Type B pancreatic cell (in vitro differentiated cells): ENCODE measurements at regions not wholly inside any gene's neighbourhood (a gene's known extent, or its start where the extent isn't known, plus 50 kb on each side); places are given as distances from the start of the nearest gene placed in this dataset.

Experiments
- DNase-seq: peaks from one replicate; pipeline ENCODE4 v3.0.0; 2021; ENCODE audit warnings: mixed read lengths; ENCODE audit not compliant: unreplicated experiment; ENCODE audit errors: extremely low spot score
- H3K27ac Mint-ChIP-seq: 2 replicates; pipeline ENCODE4 v1.8.0; 2021; ENCODE audit warnings: mild to moderate bottlenecking, mixed read lengths
- H3K27me3 Mint-ChIP-seq: 2 replicates; pipeline ENCODE4 v1.8.0; 2021; ENCODE audit warnings: mixed read lengths
- H3K36me3 Mint-ChIP-seq: 2 replicates; pipeline ENCODE4 v1.8.0; 2021; ENCODE audit warnings: mixed read lengths
- H3K4me1 Mint-ChIP-seq: one replicate; pipeline ENCODE4 v1.8.0; 2021; ENCODE audit warnings: mixed read lengths; ENCODE audit not compliant: unreplicated experiment
- H3K4me3 Mint-ChIP-seq: 2 replicates; pipeline ENCODE4 v1.8.0; 2021; ENCODE audit warnings: mild to moderate bottlenecking, mixed read lengths
- H3K9me3 Mint-ChIP-seq: 2 replicates; pipeline ENCODE4 v1.8.0; 2021; ENCODE audit warnings: mixed read lengths
- CTCF ChIP-seq: fragments of 200-600 bp; sonication (generic); conservative IDR thresholded peaks from 2 replicates; pipeline ENCODE4 v1.5.0; 2021; ENCODE audit warnings: antibody characterized with exemption, mild to moderate bottlenecking

GRCh38 chr1:40914927-40915569 is 52.9 kb upstream of the CITED4 start:
- no peaks in the 10 kb centered on the region for H3K9me3 Mint-ChIP-seq
- no peak overlapping the region for H3K27ac Mint-ChIP-seq

GRCh38 chr1:40915581-40915980 is 53.4 kb upstream of the CITED4 start:
- Mint-ChIP-seq H3K4me3 (no peak overlapping the region), H3K27ac (no peak overlapping the region), H3K27me3 (no peaks in the 10 kb centered on the region), H3K4me1 (no peaks in the 10 kb centered on the region), H3K36me3 (no peaks in the 10 kb centered on the region), H3K9me3 (no peaks in the 10 kb centered on the region)
- TF ChIP-seq CTCF, result no peak
- DNase-seq, result no peak

More at GRCh38 chr1:40914927-40915569, 52.9 kb upstream of the CITED4 start:
- no peak for DNase-seq
- no peaks in the 10 kb centered on the region for H3K4me1 Mint-ChIP-seq
- no peaks in the 10 kb centered on the region for H3K27me3 Mint-ChIP-seq
- no peak overlapping the region for H3K4me3 Mint-ChIP-seq
- H3K36me3 Mint-ChIP-seq, result no peaks in the 10 kb centered on the region
- no peak for TF ChIP-seq CTCF

- Mint-ChIP-seq H3K4me1 (peaks cover 4% of the 10 kb centered on the region), H3K27ac (no peak overlapping the region), H3K36me3 (no peaks in the 10 kb centered on the region), H3K9me3 (no peaks in the 10 kb centered on the region), H3K4me3 (no peak overlapping the region), H3K27me3 (no peaks in the 10 kb centered on the region)
- TF ChIP-seq CTCF, result no peak
- DNase-seq, result no peak
Measured at GRCh38 chr1:40917995-40918711, 56.0 kb upstream of the CITED4 start.

- no peak overlapping the region for H3K27ac Mint-ChIP-seq
- TF ChIP-seq CTCF, result no peak
- no peaks in the 10 kb centered on the region for H3K9me3 Mint-ChIP-seq
- no peaks in the 10 kb centered on the region for H3K36me3 Mint-ChIP-seq
- DNase-seq, result no peak
- no peaks in the 10 kb centered on the region for H3K27me3 Mint-ChIP-seq
- H3K4me1 Mint-ChIP-seq, result peaks cover 4% of the 10 kb centered on the region
- H3K4me3 Mint-ChIP-seq, result no peak overlapping the region
Measured at GRCh38 chr1:40919475-40920011, 57.4 kb upstream of the CITED4 start.

GRCh38 chr1:40921522-40921921 is 58.0 kb upstream of the CTPS1 start:
- no peaks in the 10 kb centered on the region for H3K9me3 Mint-ChIP-seq
- DNase-seq, result no peak
- no peak for TF ChIP-seq CTCF
- peaks cover 18% of the 10 kb centered on the region for H3K4me1 Mint-ChIP-seq
- no peaks in the 10 kb centered on the region for H3K36me3 Mint-ChIP-seq
- H3K27me3 Mint-ChIP-seq, result no peaks in the 10 kb centered on the region
- H3K27ac Mint-ChIP-seq, result no peak overlapping the region
- H3K4me3 Mint-ChIP-seq, result no peak overlapping the region
